ENCODE measurements at regions not wholly inside any gene's neighbourhood (a gene's known extent, or its start where the extent isn't known, plus 50 kb on each side); places are given as distances from the start of the nearest gene placed in this dataset.
A peak's percentile ranks its signal among the peaks of the same experiment; 100 is the strongest.

DNA sequence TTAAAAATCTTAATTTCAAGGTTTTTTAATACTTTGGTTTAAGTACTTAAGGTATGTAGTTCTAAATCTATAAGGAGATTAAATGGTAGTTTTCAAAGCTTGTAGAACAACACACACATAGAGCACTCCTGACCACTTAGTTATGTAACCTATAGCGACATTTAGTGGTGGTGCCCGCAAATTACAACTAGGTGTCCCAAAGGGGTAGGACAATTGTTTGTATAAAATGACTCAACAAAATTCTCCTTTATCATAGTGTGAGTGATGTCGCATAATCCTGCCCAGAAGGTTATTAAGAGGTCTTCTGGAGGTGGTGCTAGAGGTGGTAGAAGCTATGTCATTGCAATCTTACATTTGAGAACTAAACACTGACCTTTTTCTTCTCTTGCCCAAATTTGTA lies 373.0 kb upstream of the RASGEF1B start:
- Histone ChIP-seq H3K4me2 (ENCODE audit: control insufficient read depth, insufficient read depth) (no peak overlapping the region), H3K9ac (ENCODE audit: control insufficient read depth, insufficient read depth, low read length) (no peak overlapping the region), H3K27me3 (replicated peaks in 1 of 2; ENCODE audit: control insufficient read depth in 2 of 2, insufficient read depth in 2 of 2, low read length in 1 of 2) (no peaks in the 10 kb centered on the region; a peak in 1 of 4 replicates), H3K27ac (ENCODE audit: control insufficient read depth, insufficient read depth) (no peak overlapping the region), H3K9me3 (replicated peaks; ENCODE audit: control insufficient read depth, insufficient read depth, low read length) (no peaks in the 10 kb centered on the region), H3K36me3 (ENCODE audit: control insufficient read depth in 2 of 2, insufficient read depth in 2 of 2, low read length in 1 of 2) (no peaks in the 10 kb centered on the region), H2AFZ (ENCODE audit: control insufficient read depth, low read depth, low read length) (no peak overlapping the region), H3K4me1 (ENCODE audit: control insufficient read depth, insufficient read depth, low read length) (no peaks in the 10 kb centered on the region), H3K4me3 (no peak overlapping the region), H3K79me2 (ENCODE audit: control insufficient read depth, insufficient read depth, low read length) (no peaks in the 10 kb centered on the region), H4K20me1 (ENCODE audit: control insufficient read depth, insufficient read depth) (no peaks in the 10 kb centered on the region)
- RAD21 ChIA-PET (ENCODE audit: unreplicated experiment): interaction anchor here (0.9 to 5.7 kb wide), 4 partner anchors 107 to 440 kb away, joined by 3 to 77 read pairs (median 5); partner anchors contain the start of gene RASGEF1B
- FAIRE-seq (peak; percentile 93), DNase-seq (ENCODE audit: low read depth, low spot score) (peak; percentile 12), ATAC-seq (peak; percentile 93)
- SMC1A ChIA-PET (ENCODE audit: uncharacterized antibody, unreplicated experiment): interaction anchor here (0.7 to 5.6 kb wide), 6 partner anchors 12 to 445 kb away, joined by 3 to 110 read pairs (median 4); partner anchors contain the start of gene RASGEF1B
- no TSS peak for BruUV-seq (replicated peaks)
- intact Hi-C loops (cut with micrococcal nuclease; ENCODE audit: unreplicated experiment) (loop anchor here (1.0 to 2.0 kb wide), 3 partner anchors 358 to 438 kb away; no protein-coding TSS in a partner anchor), in situ Hi-C loops (cut with MboI) (loop anchor here (5.0 kb wide), 1 partner anchor 377 kb away; no protein-coding TSS in a partner anchor)
- 1% methylated on average over 3 of the region's 3 CpGs for WGBS (ENCODE audit: insufficient coverage, insufficient replicate concordance, low lambda C conversion rate, missing lambda C conversion rate)
- TF ChIP-seq MEF2A (IDR thresholded peaks at IDR 0.05; ENCODE audit: insufficient read depth, low read depth, low read length) (no peak), RAD21 (IDR thresholded peaks at IDR 0.05; ENCODE audit: insufficient read depth, low read depth, low read length) (peak; percentile 90), CTCF (IDR thresholded peaks at IDR 0.05 in 2 of 3, conservative IDR thresholded peaks at IDR 0.05 in 1 of 3; ENCODE audit: control insufficient read depth in 2 of 3, extremely low read depth in 1 of 3, insufficient read depth in 1 of 3, low read depth in 3 of 3, low read length in 3 of 3) (peak; percentile 74 to 81 (median 77)), SMC3 (IDR thresholded peaks at IDR 0.05; ENCODE audit: borderline replicate concordance, low read length) (peak; percentile 93; the same call in 1 of the 2 replicates), BACH1 (IDR thresholded peaks at IDR 0.05; ENCODE audit: borderline replicate concordance) (0 out of 2 replicates have a peak, but pooled peaks have one; percentile 18)
- CTCF ChIA-PET: interaction anchor here (0.9 to 6.0 kb wide), 10 partner anchors 171 to 1482 kb away, joined by 3 to 114 read pairs (median 4); no protein-coding TSS in a partner anchor
- POLR2A ChIA-PET: no interaction called here

All from GM12878 (cell line).